DOHH2 (cell line): ENCODE measurements at regions not wholly inside any gene's neighbourhood (a gene's known extent, or its start where the extent isn't known, plus 50 kb on each side); places are given as distances from the start of the nearest gene placed in this dataset.

Experiments
- CTCF ChIP-seq: fragments of 200-600 bp; sonication (generic); IDR thresholded peaks from one replicate; pipeline ENCODE4 v1.5.1; 2014; ENCODE audit warnings: antibody characterized with exemption, mild to moderate bottlenecking, low read depth, low read length; ENCODE audit not compliant: poor library complexity, severe bottlenecking
- EZH2phosphoT487 ChIP-seq: fragments of 200-600 bp; sonication (generic); IDR thresholded peaks from 2 replicates; pipeline ENCODE4 v1.6.1; 2017; ENCODE audit warnings: borderline replicate concordance, mild to moderate bottlenecking, antibody characterized with exemption, low read length, moderate library complexity, mixed read lengths

GRCh38 chr9:109886617-109887016 is 106.6 kb downstream of the PALM2AKAP2 start:
- no peak for TF ChIP-seq EZH2phosphoT487
- no peak for TF ChIP-seq CTCF
